Heart left ventricle (tissue), 13 donors: ENCODE measurements at regions not wholly inside any gene's neighbourhood (a gene's known extent, or its start where the extent isn't known, plus 50 kb on each side); places are given as distances from the start of the nearest gene placed in this dataset.

Experiments
- CTCF ChIP-seq, 12 donors: fragments of 200-600 bp; sonication (generic) in 4 of 12; IDR thresholded peaks; one replicate each; pipeline versions ENCODE4 v1.5.0 to v1.8.0; 2018 to 2022; ENCODE audit warnings: antibody characterized with exemption in 12 of 12, mild to moderate bottlenecking in 5 of 12
- POLR2A ChIP-seq, 2 donors: fragments of 450-650 bp; IDR thresholded peaks; one replicate each; pipeline ENCODE4 v1.6.1; 2017; ENCODE audit warnings: antibody characterized with exemption in 2 of 2, mild to moderate bottlenecking in 2 of 2, moderate library complexity in 2 of 2
- donor health status: ischemic (EF 13 %, LVEDD 7.1; RV severe dilation, severe dysfunction).
- donor health status: DM: no; HTN: yes; CAD: no.
- donor health status: DM: no; HTN: no; CAD: no.
- donor health status: ischemic (EF 25% LVEDD 6.9; RV normal size, moderate dysfunction).
- donor health status: ischemic (EF 25% LVEDD 5.7; RV mildly dilated, moderate dysfunction).
- donor health status: ischemic (EF 35%, LVEDD 5.7; RV mildly dilated, moderate dysfunction).
- donor health status: nonischemic (EF 11% LVEDD 7.7; RV severe dilation, severe dysfunction).
- donor health status: DM: yes; HTN: yes; CAD: no.
- donor health status: PGD.
- donor health status: ischemic (EF 29% LVEDD 5.4; RV normal size, mild dysfunction).
- donor health status: nonischemic (EF 23%, LVEDD 6.1; RV moderate dilation, normal function).

DNA sequence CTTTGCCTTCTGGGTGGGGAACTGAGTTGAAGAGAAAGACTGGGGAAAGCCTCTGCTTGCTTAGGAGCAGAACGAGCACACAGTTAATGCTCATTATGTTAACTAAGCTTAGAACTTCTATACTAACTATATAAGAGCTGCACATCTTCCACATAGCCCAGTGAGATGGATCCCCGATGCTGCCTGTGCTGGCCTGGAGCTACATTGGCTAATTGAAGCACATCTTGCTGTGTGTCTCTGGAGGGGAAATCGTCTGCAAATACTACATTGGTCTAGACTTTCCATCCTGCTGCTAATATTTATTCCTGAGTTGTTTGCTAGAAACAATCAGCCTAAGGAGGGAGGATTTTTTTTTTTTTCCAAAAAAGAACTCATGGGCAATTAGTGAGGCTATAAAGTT lies 406.3 kb downstream of the HAPSTR1 start:
- no peak for TF ChIP-seq POLR2A (IDR thresholded peaks at IDR 0.05)
- no peak for TF ChIP-seq CTCF (IDR thresholded peaks at IDR 0.05)
